Astrocyte (in vitro differentiated cells and primary cell): ENCODE measurements at regions not wholly inside any gene's neighbourhood (a gene's known extent, or its start where the extent isn't known, plus 50 kb on each side); places are given as distances from the start of the nearest gene placed in this dataset.

ENCODE experiments used
- DNase-seq: peaks from one replicate; pipeline ENCODE4 v3.0.0-alpha.2; 2010; ENCODE audit warnings: low read depth
- FAIRE-seq: peaks from 2 replicates; lab custom pipeline; 2011; peaks lifted over from hg19 to GRCh38; lab: Jason Lieb, UNC
- H2AFZ ChIP-seq: 2 replicates; pipeline ENCODE4 v1.6.0; 2012; ENCODE audit warnings: low read depth, low read length, inconsistent platforms
- H3K27ac ChIP-seq: 2 replicates; pipeline ENCODE4 v1.5.1; 2011; ENCODE audit warnings: low read depth, low read length, inconsistent platforms
- H3K27me3 ChIP-seq: 2 replicates; pipeline ENCODE4 v1.6.0; 2011; ENCODE audit warnings: low read length, inconsistent platforms; ENCODE audit not compliant: insufficient read depth
- H3K36me3 ChIP-seq: 2 replicates; pipeline ENCODE4 v1.5.1; 2011; ENCODE audit warnings: low read length, inconsistent platforms; ENCODE audit not compliant: insufficient read depth
- H3K4me1 ChIP-seq: 2 replicates; pipeline ENCODE4 v1.5.1; 2011; ENCODE audit warnings: low read length, inconsistent platforms; ENCODE audit not compliant: insufficient read depth
- H3K4me2 ChIP-seq: 2 replicates; pipeline ENCODE4 v1.6.0; 2012; ENCODE audit warnings: low read length, inconsistent platforms
- H3K4me3 ChIP-seq: 2 replicates; pipeline ENCODE4 v1.5.1; 2011; ENCODE audit warnings: low read depth, mild to moderate bottlenecking, low read length, inconsistent platforms; ENCODE audit not compliant: insufficient read depth
- H3K79me2 ChIP-seq: 2 replicates; pipeline ENCODE4 v1.6.0; 2012; ENCODE audit warnings: mild to moderate bottlenecking, low read length, inconsistent platforms; ENCODE audit not compliant: insufficient read depth
- H3K9ac ChIP-seq: 2 replicates; pipeline ENCODE4 v1.6.0; 2012; ENCODE audit warnings: mild to moderate bottlenecking, low read length, inconsistent platforms
- H3K9me3 ChIP-seq: 2 replicates; pipeline ENCODE4 v1.5.1; 2012; ENCODE audit warnings: low read depth, mild to moderate bottlenecking, low read length, inconsistent platforms; ENCODE audit not compliant: insufficient read depth
- H4K20me1 ChIP-seq: 2 replicates; pipeline ENCODE4 v1.6.0; 2012; ENCODE audit warnings: low read length, inconsistent platforms; ENCODE audit not compliant: insufficient read depth
- H3K27ac Mint-ChIP-seq: one replicate; pipeline ENCODE4 v1.8.0; 2021; ENCODE audit warnings: mild to moderate bottlenecking, mixed read lengths; ENCODE audit not compliant: unreplicated experiment
- H3K27me3 Mint-ChIP-seq: one replicate; pipeline ENCODE4 v1.8.0; 2021; ENCODE audit warnings: low read depth, mixed read lengths; ENCODE audit not compliant: unreplicated experiment
- H3K36me3 Mint-ChIP-seq: one replicate; pipeline ENCODE4 v1.8.0; 2021; ENCODE audit warnings: low read depth, mixed read lengths; ENCODE audit not compliant: unreplicated experiment
- H3K4me1 Mint-ChIP-seq: one replicate; pipeline ENCODE4 v1.8.0; 2021; ENCODE audit warnings: low read depth, mixed read lengths; ENCODE audit not compliant: unreplicated experiment
- H3K4me3 Mint-ChIP-seq: one replicate; pipeline ENCODE4 v1.8.0; 2021; ENCODE audit warnings: mild to moderate bottlenecking, moderate library complexity, mixed read lengths; ENCODE audit not compliant: unreplicated experiment
- H3K9me3 Mint-ChIP-seq: one replicate; pipeline ENCODE4 v1.8.0; 2021; ENCODE audit warnings: mild to moderate bottlenecking, mixed read lengths; ENCODE audit not compliant: unreplicated experiment
- EZH2 ChIP-seq: IDR thresholded peaks from 2 replicates; pipeline ENCODE4 v1.6.1; 2012; ENCODE audit warnings: mild to moderate bottlenecking, low read length, inconsistent platforms; ENCODE audit not compliant: insufficient read depth
- TF ChIP-seq, protein P1 (sequence below): IDR thresholded peaks from 2 replicates; pipeline ENCODE4 v1.5.1; 2011; ENCODE audit warnings: low read depth, mild to moderate bottlenecking, inconsistent platforms, low read length, moderate library complexity; ENCODE audit not compliant: insufficient read depth

DNA sequence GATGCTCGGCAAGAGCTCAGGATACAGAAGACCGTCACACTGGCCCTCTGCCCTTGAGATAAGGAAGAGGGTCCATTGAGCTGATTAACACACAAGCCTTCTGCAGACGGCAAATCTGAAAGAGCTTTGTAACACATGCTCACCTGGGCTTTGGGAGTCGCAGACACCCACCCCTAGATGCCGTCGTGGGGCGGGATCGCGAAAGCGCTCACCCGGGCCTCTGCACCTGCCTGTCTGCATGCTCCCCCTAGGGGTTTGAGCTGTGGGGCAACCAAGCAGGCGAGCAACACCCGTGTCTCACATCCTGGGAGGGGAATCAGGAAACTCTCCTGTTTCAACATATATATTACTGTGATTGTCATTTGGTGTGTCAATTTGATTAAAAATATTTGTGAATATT, 99.8 kb upstream of the KCNH7 start:
- Histone ChIP-seq H4K20me1 (no peaks in the 10 kb centered on the region), H3K36me3 (no peaks in the 10 kb centered on the region), H3K79me2 (no peaks in the 10 kb centered on the region), H3K4me1 (no peaks in the 10 kb centered on the region), H3K27ac (no peak overlapping the region), H3K4me2 (no peak overlapping the region), H3K9ac (no peak overlapping the region), H2AFZ (no peak overlapping the region), H3K9me3 (no peaks in the 10 kb centered on the region), H3K4me3 (no peak overlapping the region), H3K27me3 (no peaks in the 10 kb centered on the region)
- no peak for TF ChIP-seq EZH2
- TF ChIP-seq, protein P1, sequence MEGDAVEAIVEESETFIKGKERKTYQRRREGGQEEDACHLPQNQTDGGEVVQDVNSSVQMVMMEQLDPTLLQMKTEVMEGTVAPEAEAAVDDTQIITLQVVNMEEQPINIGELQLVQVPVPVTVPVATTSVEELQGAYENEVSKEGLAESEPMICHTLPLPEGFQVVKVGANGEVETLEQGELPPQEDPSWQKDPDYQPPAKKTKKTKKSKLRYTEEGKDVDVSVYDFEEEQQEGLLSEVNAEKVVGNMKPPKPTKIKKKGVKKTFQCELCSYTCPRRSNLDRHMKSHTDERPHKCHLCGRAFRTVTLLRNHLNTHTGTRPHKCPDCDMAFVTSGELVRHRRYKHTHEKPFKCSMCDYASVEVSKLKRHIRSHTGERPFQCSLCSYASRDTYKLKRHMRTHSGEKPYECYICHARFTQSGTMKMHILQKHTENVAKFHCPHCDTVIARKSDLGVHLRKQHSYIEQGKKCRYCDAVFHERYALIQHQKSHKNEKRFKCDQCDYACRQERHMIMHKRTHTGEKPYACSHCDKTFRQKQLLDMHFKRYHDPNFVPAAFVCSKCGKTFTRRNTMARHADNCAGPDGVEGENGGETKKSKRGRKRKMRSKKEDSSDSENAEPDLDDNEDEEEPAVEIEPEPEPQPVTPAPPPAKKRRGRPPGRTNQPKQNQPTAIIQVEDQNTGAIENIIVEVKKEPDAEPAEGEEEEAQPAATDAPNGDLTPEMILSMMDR, result no peak
- no peak for FAIRE-seq
- Mint-ChIP-seq H3K36me3 (no peaks in the 10 kb centered on the region), H3K27ac (no peak overlapping the region), H3K4me3 (no peak overlapping the region), H3K4me1 (no peaks in the 10 kb centered on the region), H3K9me3 (peaks cover 16% of the 10 kb centered on the region), H3K27me3 (no peaks in the 10 kb centered on the region)
- no peak for DNase-seq

DNA sequence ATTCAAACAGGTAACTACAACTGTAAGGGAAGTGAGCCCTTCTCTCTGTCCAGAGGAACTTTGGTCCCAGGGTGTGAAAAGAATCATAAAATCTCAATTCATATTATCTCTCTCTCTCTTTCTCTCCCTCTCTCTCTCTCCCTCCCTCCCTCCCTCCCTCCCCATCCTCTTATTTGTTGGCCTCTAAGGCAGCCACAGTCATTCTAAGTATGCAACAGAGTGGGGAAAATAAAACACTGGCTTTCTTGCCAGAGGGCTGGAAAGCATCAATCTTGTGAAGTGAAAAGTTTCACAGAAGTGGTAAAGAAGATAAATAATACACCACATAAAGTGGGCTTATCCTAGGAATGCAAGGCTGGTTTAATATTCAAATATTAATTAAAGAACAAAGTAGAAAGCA, 95.6 kb upstream of the KCNH7 start:
- Mint-ChIP-seq H3K27ac (no peak overlapping the region), H3K36me3 (no peaks in the 10 kb centered on the region), H3K4me1 (peaks cover 9% of the 10 kb centered on the region), H3K27me3 (no peaks in the 10 kb centered on the region), H3K9me3 (peaks cover 9% of the 10 kb centered on the region), H3K4me3 (no peak overlapping the region)
- DNase-seq (peak; percentile 59), FAIRE-seq (no peak)
- no peaks in the 10 kb centered on the region for H3K36me3 ChIP-seq
- no peak overlapping the region for H2AFZ ChIP-seq
- no peaks in the 10 kb centered on the region for H3K27me3 ChIP-seq
- TF ChIP-seq EZH2, result no peak
- TF ChIP-seq, protein P1, result no peak
- no peaks in the 10 kb centered on the region for H4K20me1 ChIP-seq
- H3K27ac ChIP-seq, result no peak overlapping the region
- H3K9me3 ChIP-seq, result no peaks in the 10 kb centered on the region
- H3K4me2 ChIP-seq, result no peak overlapping the region
- no peaks in the 10 kb centered on the region for H3K79me2 ChIP-seq
- H3K4me1 ChIP-seq, result no peaks in the 10 kb centered on the region
- no peak overlapping the region for H3K9ac ChIP-seq
- H3K4me3 ChIP-seq, result no peak overlapping the region

DNA sequence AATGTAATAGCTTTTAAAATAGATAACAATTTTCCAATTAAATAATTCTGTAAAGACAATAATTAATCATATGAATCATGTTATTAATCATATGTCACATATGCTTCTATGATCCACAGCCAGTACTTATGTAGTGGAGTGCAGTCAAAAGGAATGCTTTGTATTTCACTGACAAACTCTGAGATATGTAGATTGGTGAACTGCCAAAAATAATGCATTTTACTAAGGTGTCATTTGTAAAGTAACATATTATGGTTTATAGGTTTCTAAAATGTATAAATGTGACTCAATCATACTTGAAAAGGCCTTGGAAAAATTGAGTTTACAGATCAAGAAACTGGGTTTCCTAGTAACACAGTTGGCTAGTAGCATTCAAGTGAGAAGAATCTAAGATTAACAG, 93.8 kb upstream of the KCNH7 start:
- H3K9me3 ChIP-seq, result no peaks in the 10 kb centered on the region
- no peaks in the 10 kb centered on the region for H4K20me1 ChIP-seq
- no peak overlapping the region for H2AFZ ChIP-seq
- FAIRE-seq (no peak), DNase-seq (peak; percentile 66)
- H3K9ac ChIP-seq, result no peak overlapping the region
- Mint-ChIP-seq H3K4me1 (peaks cover 21% of the 10 kb centered on the region), H3K9me3 (peaks cover 9% of the 10 kb centered on the region), H3K36me3 (no peaks in the 10 kb centered on the region), H3K27me3 (no peaks in the 10 kb centered on the region), H3K4me3 (no peak overlapping the region), H3K27ac (no peak overlapping the region)
- no peaks in the 10 kb centered on the region for H3K27me3 ChIP-seq
- H3K27ac ChIP-seq, result no peak overlapping the region
- no peak overlapping the region for H3K4me2 ChIP-seq
- no peaks in the 10 kb centered on the region for H3K79me2 ChIP-seq
- TF ChIP-seq EZH2, result no peak
- TF ChIP-seq, protein P1, result no peak
- no peaks in the 10 kb centered on the region for H3K4me1 ChIP-seq
- no peaks in the 10 kb centered on the region for H3K36me3 ChIP-seq
- no peak overlapping the region for H3K4me3 ChIP-seq
